ENCODE measurements at regions not wholly inside any gene's neighbourhood (a gene's known extent, or its start where the extent isn't known, plus 50 kb on each side); places are given as distances from the start of the nearest gene placed in this dataset.
"Not testable (repeated sequence)": the region's sequence is repeated elsewhere in the genome, so short reads cannot be mapped to it uniquely, and the experiment has no call there.

DNA sequence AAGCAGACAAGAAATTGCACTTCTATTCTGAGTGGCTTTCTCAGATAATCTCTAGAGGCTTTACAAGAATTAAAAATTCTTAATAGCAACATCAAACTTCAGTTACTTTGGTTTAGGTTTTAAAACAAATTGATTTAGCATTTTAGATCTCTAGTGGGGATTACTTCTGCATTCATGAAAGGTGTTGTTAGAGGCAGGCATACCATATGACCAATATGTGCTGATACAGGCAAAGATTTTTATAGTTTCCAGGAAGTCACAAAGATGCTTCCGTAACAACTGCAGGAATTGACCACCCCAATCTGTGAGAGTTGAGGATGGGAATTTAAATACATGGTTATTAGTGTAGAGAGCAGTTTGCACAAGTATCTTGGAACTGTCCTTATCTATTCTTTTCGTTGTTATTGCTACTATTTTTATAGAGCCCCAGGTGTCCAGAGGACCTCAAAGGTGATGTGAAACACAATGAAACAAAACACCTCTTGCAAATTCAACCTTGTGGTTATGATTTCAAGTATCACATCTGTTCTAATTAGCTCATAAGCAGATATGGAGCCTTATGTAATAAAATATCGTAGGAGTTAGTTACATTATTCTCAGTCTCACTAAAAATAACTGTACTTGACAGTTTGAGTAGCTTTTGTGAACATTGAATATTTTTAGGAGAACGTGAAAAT lies 512.7 kb upstream of the ADGRL4 start:
- no peak for DNase-seq

DNA sequence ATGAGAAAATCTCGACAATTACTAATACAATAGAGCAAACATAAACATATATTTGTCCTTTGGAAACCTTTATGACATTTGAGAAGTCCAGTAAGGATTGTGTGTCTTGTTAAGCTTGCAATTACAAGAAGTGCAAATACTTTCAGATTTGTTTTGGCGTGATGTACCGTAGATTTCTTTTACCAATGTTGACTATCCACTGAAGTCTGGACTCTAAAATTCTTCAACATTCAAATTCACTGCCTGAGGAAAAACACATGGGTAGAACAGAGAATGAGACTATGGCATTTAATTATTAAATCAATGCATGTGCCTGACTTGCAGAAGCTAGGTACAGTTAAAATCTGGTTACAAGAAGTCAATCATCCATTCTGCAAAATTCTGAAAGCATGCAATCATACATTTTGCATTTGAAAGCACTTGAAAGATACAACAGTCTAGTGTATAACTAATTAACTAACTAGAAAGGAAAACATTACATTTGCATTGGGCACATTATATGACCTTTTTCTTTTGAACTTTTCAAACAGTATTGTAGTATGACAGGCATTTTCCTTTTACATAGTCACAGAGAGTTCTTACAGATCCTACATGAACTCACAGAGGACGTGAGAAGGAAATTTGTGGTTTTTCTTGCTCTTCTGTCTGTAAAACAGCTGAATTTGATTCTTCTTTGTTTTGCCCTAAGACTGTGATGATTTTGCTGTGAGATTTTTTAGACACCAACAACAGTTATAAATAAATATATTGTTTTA lies 511.1 kb upstream of the ADGRL4 start:
- DNase-seq, result no peak

DNA sequence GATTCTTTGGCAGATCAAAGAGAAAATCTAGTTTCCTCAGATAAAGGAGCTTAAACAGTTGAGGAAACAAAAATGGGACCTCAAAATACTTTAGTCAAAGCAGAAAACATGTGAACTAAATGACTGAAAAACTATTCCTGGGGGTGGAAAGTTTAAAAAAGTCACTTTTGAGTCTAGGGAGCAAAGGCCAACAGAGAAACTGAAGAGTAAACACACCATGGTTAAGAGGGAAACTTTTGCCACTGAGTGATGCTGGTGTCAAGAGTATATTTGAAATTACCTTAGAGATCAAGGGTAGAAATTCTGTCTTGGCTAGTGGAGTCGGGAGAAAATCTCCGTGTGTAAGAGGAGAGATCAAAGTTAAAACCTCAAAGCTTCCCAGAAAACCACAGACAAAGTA lies 501.2 kb upstream of the ADGRL4 start:
- no peak for DNase-seq

DNA sequence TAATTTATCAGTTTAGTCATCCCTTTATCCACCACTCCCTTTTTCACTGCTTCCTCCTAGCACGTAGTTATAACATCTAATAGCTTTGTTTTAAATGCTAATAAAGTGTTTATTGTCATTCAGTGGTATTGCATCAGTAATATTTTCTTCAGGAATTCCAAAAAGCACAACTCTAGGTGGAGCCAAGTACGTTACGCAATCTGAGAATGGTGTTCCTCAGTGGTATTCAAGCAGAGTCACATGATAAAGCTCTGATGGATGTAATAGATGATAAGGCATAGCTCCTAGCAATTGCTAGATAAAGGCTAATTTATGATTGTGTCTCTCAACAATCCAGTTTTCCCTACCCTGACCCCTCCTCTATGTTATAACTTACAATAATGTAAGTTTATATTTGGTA lies 494.6 kb upstream of the ADGRL4 start:
- no peak for DNase-seq

DNA sequence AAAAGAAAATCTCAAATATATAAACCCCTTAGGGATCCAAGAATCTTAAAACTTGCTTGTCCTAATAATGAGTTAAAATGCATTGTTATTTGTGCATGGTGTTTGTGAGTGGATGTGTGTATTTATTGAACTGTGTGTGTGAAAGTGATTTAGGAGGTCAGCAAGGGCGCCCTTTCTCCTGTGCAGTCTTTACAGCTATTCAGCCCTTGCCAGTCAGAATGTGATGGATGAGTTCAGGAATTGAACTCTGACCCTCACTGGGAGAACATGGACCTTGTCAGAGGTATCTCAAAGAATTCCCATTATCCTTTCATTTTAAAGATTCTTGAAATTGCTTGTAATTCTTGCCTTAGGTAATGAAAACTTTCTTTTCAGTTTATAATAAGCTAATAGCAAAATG lies 493.0 kb upstream of the ADGRL4 start:
- no peak for DNase-seq

DNA sequence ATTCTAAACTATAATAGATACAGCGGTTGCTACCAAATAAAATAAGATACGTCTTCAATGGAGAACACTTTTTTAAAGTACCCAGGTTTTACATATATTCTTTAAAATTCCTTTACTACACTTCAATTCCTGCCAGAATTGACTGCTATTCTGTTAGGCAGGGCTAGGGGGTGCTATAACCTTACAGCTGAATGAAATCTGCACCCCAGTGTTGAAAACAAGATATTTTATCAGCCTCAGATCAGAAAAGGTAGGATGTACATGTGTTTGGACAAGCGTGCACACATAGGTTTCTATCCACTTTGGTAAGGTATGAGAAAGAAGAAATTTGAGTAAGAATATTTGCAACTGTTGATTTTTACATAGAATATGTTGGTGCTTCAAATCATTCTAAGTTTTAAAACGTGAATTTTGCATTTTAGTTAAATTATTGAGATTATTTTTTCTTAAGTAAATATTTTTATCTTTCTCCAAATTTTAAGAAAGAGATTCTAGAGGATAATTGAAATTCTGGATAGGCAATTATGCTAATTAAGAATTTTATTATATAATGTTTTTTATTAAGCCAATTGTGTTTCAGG lies 490.8 kb upstream of the ADGRL4 start:
- no peak for DNase-seq

DNA sequence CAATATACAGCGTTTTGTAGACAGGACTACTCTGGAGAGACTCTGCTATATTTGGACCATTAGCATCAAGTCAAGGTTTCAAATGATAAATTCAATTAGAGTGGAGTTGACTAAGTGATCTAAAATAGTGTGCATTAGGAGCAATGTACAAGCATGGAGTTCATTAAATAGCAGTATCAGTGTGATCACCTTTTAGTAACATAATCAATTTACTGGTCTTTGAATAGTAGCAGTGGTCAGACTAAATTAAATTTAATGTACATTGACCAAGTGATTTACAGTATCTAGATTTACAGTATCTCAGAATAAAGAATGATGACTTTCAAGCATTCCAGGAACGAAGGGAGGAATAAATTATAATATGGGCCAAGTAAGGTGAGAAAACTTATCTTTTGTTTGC lies 489.6 kb upstream of the ADGRL4 start:
- DNase-seq, result no peak

DNA sequence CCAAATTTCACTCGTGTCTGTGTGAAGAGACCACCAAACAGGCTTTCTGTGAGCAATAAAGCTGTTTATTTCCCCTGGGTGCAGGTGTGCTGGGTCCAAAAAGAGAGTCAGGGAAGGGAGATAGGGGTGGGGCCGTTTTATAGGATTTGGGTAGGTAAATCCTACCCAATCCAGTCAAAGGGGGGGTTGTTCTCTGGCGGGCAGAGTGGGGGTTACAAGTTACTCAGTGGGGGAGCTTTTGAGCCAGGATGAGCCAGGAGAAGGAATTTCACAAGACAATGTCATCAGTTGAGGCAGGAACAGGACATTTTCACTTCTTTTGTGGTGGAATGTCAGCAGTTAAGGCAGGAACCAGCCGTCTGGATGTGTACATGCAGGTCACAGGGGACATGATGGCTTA lies 487.2 kb upstream of the ADGRL4 start:
- DNase-seq, result not testable (repeated sequence)

DNA sequence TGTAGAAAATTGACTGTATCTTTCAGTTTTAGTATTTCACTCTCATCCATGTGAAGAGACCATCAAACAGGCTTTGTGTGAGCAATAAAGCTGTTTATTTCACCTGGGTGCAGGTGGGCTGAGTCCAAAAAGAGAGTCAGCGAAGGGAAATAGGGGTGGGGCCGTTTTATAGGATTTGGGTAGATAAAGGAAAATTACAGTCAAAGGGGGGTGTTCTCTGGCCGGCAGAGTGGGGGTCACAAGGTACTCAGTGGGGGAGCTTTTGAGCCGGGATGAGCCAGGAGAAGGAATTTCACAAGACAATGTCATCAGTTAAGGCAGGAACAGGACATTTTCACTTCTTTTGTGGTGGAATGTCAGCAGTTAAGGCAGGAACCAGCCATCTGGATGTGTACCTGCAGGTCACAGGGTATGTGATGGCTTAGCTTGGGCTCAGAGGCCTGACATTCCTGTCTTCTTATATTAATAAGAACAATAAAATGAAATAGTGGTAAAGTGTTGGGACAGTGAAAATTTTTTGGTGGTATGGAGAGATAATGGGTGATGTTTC lies 482.1 kb upstream of the ADGRL4 start:
- DNase-seq, result not testable (repeated sequence)

DNA sequence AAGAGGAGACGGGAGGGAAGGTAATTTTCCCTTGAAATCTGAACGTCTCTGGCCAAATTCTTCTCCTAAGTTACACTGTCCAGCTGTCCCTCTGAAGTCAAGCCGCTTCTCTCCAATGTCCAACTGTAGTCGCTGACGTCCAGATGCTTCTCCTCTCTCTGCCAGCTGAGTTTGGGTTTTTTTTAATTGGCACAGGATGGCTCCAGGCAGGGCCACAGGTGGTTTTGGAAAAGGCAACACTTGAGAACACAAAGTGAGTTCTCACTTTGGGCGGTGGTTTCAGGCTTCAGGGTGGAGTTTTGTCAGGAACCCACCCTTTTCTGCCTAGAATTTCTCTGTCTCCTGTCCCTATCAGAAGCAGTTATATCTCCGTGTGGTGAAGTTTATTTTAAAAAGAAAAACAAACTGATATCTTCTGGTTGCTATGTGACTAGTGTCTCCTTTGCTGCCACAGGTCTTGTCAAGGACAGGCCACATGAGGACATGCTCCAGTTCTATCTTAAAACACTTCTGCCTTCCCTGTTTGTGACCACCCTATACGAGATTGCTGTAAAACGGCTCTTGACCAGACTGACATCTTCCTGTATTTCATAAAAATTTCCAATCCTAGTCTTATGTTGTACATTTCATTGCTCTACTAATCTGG lies 472.3 kb upstream of the ADGRL4 start:
- no peak for DNase-seq

DNA sequence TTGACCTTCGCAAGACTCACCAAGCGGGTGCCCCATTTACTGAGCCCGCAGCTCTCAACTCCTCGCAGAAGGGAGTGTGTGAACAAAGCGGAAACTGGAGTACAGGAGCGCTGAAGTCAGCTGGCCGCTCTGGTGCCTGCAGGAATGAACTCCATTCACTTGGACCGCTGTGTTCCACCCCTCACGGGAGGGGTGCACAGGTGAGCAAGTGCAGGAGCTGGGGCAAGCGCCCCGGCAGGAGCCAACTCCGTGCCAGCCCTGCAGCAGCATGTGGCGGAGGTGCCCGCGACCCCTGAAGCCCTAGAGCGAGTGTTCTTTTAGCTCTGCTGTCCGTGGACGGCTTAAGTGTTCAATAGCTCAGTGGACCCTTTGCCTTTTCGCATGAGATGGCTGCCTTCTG lies 471.6 kb upstream of the ADGRL4 start:
- no peak for DNase-seq

DNA sequence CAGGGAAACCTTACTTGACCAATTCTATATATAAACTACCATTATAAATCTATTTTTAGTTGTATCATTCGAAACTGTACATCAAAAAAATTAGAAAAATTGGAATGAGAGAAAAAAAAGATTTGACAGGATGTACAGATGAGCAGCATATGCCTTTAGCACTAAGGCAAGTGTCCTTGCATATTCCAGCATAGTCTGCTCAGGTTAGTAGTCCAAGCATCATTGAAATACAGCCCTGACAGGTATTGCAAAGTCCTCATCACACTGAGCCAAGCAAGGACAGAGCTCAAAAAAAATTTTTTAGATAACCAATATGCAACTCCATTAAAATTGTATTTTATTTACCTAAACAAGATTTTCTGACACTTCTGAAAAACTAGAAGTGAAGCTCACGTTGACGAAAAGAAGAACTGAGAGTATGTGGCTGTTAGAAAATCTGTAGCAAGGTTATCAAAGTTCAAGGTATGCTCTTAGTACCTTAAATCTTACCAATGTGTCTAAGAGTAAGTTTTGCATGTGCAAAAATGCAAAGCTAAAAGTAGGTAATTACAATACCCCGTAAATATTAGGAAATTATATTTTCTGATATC lies 465.6 kb upstream of the ADGRL4 start:
- no peak for DNase-seq

DNA sequence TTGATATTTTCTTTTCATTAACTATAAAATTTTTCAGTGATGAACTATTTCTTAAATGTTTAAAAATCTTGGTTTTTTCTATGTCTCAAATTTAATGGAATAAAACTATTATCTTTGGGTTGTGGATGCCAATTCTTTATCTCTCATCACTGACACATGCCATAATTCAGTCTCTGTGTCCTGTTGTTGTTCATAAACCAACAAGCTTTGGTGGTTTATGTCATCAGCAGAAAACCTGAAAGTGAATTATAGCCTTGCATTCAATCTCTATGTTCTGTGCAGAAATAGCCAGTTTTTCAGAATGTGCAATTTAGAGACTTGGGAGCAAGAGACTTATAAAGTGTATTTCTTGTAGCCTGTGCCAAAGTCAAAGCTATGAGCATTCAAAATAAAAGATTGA lies 462.6 kb upstream of the ADGRL4 start:
- no peak for DNase-seq

DNA sequence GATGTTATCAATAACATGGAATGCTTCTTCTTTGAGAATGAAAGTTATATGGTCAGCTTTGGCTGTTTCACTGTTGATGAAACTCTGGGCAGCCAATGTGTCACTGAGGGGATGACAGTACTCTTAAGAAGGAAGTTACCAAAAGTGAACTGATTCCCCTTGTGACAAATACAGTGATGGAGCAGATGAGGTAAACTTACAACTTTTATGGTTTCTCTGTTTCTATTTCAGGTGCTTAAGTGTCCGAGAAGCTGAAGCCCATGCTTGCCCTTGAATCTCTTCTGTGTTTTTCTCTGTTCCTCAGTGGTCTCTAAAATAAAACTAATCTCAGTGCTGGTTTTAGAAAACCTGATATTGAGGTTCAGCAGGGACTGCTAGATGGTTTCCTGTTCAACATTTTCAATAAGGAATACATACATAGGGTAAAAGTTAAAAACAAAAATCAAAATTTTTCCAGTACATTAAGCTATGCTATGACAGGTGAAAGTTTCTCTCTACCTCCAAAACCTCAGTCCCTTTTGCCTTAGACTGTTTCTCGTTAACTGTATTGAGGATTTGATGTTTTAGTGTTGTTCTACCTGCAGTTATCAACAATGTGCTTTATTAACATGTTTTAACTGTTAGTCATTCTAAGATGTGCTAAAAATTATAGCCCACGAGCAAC lies 454.4 kb upstream of the ADGRL4 start:
- no peak for DNase-seq

DNA sequence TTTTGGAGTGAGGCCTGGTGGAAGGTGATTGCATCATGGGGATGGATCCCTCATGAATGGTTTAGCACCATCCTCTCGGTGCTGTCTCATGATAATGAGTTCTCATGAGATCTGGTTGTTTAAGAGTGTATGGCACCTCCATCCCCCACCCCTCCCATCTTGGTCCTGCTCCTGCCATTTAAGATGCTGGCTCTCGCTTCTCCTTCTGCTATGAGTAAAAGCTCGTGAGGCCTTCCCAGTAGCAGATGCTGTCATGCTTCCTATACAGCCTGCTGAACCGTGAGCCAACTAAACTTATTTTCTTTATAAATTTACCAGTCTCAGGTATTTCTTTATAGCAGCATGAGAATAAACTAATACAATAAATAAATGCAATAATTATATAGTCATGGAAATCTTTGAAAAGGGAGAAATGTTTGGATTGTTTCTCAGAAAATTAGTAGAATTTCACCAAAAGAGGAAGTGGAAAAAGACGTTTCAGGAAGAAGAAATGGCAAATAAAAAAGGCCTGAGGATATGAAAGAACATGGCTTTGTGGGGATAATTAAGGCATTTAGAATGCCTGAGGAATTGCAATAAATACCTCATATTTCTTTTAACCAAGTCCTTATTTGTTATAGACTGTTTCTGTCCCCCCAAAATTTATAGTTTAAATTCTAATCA lies 451.2 kb upstream of the ADGRL4 start:
- no peak for DNase-seq

DNA sequence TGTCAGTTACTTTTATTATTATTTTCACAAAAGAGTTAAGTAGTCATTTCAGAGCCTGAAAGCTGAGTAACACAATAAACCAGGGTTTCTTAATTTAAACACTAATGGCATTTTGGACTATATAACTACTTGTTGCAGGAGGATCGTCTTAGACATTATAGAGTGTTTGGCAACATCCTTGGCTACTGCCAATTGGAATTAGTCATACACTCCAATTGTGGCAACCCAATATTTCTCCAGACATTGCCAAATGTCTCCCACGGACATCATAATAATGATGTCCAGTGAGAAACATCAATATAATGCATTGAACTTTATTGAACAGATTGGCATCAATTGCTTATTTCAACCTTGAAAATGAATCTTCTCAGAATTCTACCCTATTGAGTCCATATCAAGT lies 441.9 kb upstream of the ADGRL4 start:
- DNase-seq, result no peak

DNA sequence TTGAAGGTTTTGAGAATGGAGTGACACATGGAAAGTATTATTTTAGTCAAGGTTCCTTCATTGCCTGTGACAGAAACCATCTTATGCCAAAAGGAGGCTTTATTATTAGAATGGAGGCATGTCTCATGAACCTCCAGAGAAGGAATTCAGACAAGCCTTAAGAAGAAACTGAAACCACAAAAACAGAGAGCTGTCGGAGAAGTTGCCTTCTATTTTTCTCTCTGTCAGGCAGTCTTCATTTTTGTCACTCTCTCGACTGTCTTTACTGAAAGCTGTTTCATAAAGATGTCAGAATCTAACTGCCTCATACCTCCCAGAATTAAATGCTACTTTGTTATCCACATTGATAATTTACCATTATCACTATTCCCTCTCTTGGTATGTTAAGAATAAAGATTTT lies 434.7 kb upstream of the ADGRL4 start:
- no peak for DNase-seq

DNA sequence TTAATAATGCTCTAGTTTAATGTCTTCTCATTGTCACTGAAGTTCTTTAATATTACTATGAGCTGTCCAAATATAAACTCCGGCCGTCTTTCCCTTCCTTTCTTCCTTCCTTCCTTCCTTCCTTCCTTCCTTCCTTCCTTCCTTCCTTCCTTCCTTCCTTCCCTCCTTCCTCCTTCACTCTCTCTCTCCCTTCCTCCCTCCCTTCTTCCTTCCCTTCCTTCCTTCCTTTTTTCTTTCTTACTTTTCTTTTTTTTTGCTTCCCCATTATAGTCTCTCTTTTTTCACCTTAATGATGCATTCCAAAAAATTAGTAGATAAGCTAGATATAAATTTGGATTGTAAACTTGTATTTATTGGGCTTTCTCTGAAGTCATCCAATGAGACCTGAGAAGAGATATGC lies 431.0 kb upstream of the ADGRL4 start:
- DNase-seq, result no peak

DNA sequence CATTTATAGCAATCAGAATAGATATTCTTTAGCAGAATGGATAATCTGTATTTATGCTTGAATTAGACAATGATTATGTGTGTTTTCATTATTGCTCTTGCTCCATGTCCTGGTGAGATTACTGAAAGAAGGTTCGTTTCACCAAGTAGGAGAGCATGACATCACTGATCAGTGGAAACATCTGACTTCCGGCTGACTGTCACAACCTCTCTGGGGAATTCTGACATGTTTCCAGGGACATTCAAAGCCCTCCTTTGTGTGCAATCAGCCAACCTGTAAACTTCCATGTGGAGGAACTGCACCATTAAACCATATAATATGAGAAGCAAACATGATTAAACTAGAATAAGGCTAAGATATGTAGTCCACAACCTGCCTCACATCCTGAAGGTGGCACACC lies 424.8 kb upstream of the ADGRL4 start:
- DNase-seq, result no peak

DNA sequence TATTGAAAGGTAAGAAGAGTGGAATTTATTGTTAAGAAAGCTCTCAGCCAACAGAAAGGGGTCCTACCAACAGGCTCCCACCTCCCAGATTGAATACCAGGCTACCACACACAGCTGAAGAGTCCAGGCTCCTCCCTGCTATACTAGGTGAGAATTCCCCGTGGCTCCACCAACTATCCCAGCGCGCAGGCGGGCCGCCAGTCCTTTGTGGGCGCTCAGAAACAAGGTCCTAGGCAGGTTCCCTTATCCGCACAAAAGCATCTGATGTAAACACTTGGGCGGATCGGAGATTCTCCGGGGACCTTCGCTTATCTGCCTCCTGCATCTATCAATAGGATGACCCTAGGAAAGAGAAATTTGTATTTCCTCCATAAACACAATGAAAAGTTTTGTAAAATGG lies 423.9 kb upstream of the ADGRL4 start:
- no peak for DNase-seq

DNA sequence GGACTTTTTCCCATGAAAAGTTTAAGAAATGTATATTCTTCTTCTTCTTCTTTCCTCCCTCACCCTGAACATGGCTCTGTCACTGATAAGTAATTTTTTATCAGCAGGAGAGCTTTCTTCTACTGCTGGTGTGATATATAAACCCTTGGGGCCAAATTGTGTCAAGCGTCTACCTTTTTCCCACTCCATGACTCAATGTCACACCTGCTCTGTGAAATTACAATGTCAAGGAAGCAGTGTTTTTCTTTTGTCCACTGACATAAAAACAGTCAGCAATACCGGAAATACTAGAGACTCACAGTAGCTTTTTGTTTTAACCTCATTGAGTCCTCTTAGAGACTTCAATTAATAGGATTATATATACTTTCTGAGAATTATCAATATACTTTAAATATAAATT lies 416.2 kb upstream of the ADGRL4 start:
- no peak for DNase-seq

DNA sequence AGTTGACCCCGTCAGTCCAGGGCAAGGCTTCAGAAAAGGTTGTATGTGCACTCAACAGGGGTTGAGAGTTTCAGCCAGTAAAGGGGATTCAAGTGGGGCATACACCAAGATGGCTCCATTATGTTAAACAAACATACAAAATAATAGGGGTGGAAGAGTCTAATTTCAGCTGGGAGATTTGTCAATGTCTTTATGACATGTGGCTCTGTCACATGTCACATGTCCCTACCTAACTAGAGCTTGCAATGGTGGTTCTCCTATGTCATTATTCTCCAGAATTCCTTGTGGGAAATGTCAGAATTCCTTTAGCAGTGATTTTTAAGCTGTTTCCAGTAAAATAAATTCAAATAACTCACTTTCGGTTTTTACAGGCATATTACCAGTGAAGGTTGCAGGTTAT lies 392.0 kb upstream of the ADGRL4 start:
- no peak for DNase-seq
